Heart left ventricle (tissue), 16 donors: ENCODE measurements at regions not wholly inside any gene's neighbourhood (a gene's known extent, or its start where the extent isn't known, plus 50 kb on each side); places are given as distances from the start of the nearest gene placed in this dataset.

Experiments
- ATAC-seq, 4 donors: fragments of 200-7000 bp; cut with Tn5 transposase; one replicate each; pipeline ENCODE4 v1.9.1; 2020 to 2022; ENCODE audit warnings: moderate library complexity in 4 of 4, mild to moderate bottlenecking in 3 of 4, moderate number of reproducible peaks in 1 of 4
- DNase-seq, 5 donors: peaks; one replicate each; pipeline ENCODE4 v3.0.0-alpha.2; 2020
- H3K27ac ChIP-seq, 12 donors: fragments of 200-600 bp; sonication (generic) in 4 of 12; one replicate each; pipeline versions ENCODE4 v1.5.0 to v1.8.0; 2016 to 2022; ENCODE audit warnings: mild to moderate bottlenecking in 2 of 12
- H3K27me3 ChIP-seq, 9 donors: fragments of 200-600 bp; sonication (generic) in 2 of 9; one replicate each; pipeline versions ENCODE4 v1.5.1 to v1.8.0; 2016 to 2022; ENCODE audit warnings: mild to moderate bottlenecking in 3 of 9
- H3K36me3 ChIP-seq, 9 donors: fragments of 200-600 bp; sonication (generic) in 2 of 9; one replicate each; pipeline versions ENCODE4 v1.5.0 to v1.8.0; 2018 to 2022; ENCODE audit warnings: mild to moderate bottlenecking in 2 of 9
- H3K4me1 ChIP-seq, 12 donors: fragments of 200-600 bp; sonication (generic) in 4 of 12; one replicate each; pipeline versions ENCODE4 v1.5.0 to v1.8.0; 2016 to 2022; ENCODE audit warnings: mild to moderate bottlenecking in 3 of 12
- H3K4me3 ChIP-seq, 12 donors: fragments of 200-600 bp; sonication (generic) in 4 of 12; one replicate each; pipeline versions ENCODE4 v1.5.0 to v1.8.0; 2017 to 2022; ENCODE audit warnings: mild to moderate bottlenecking in 9 of 12, moderate library complexity in 4 of 12
- H3K9me3 ChIP-seq, 12 donors: fragments of 200-600 bp; sonication (generic) in 4 of 12; one replicate each; pipeline versions ENCODE4 v1.5.0 to v1.8.0; 2016 to 2022; ENCODE audit warnings: mild to moderate bottlenecking in 1 of 12
- CTCF ChIP-seq, 12 donors: fragments of 200-600 bp; sonication (generic) in 4 of 12; IDR thresholded peaks; one replicate each; pipeline versions ENCODE4 v1.5.0 to v1.8.0; 2018 to 2022; ENCODE audit warnings: antibody characterized with exemption in 12 of 12, mild to moderate bottlenecking in 5 of 12
- POLR2A ChIP-seq, 2 donors: fragments of 450-650 bp; IDR thresholded peaks; one replicate each; pipeline ENCODE4 v1.6.1; 2017; ENCODE audit warnings: antibody characterized with exemption in 2 of 2, mild to moderate bottlenecking in 2 of 2, moderate library complexity in 2 of 2
- WGBS, 4 donors: extraction: QIAGEN DNeasy Blood & Tissue Kit in 2 of 4; methylation state at CpG; one replicate each; pipeline versions ENCODE4 v1.1.5 to v1.1.7; 2013 to 2018; 5-methylcytosine and 5-hydroxymethylcytosine counted together
- intact Hi-C, 10 donors: fragments of 100-400 bp; cut with DNase I; formaldehyde crosslinking; loops; one replicate each; pipeline versions ENCODE4 v1.11.1 to v1.14.2; 2022
- donor health status: ischemic (EF 13 %, LVEDD 7.1; RV severe dilation, severe dysfunction).
- donor health status: healthy with polysubstance abuse.
- donor health status: DM: no; HTN: yes; CAD: no.
- donor health status: DM: no; HTN: no; CAD: no.
- donor health status: ischemic (EF 25% LVEDD 6.9; RV normal size, moderate dysfunction).
- donor health status: ischemic (EF 25% LVEDD 5.7; RV mildly dilated, moderate dysfunction).
- donor health status: healthy.
- donor health status: DM: yes; HTN: yes; CAD: no.
- donor health status: ischemic (EF 35%, LVEDD 5.7; RV mildly dilated, moderate dysfunction).
- donor health status: nonischemic (EF 11% LVEDD 7.7; RV severe dilation, severe dysfunction).
- donor health status: DM: yes; HTN: yes; CAD: no.
- donor health status: PGD.
- donor health status: ischemic (EF 29% LVEDD 5.4; RV normal size, mild dysfunction).
- donor health status: nonischemic (EF 23%, LVEDD 6.1; RV moderate dilation, normal function).

- H3K4me3 ChIP-seq: no peak overlapping the region
- H3K36me3 ChIP-seq: no peaks in the 10 kb centered on the region
- no peaks in the 10 kb centered on the region for H3K9me3 ChIP-seq
- intact Hi-C loops: no loop called here
- ATAC-seq (no peak), DNase-seq (no peak)
- peaks cover 0 to 15% (median 0%) of the 10 kb centered on the region in 12 donors for H3K4me1 ChIP-seq
- no peak for TF ChIP-seq CTCF (IDR thresholded peaks at IDR 0.05)
- TF ChIP-seq POLR2A (IDR thresholded peaks at IDR 0.05): no peak
- no peak overlapping the region for H3K27ac ChIP-seq
- WGBS, 4 donors: 90 to 98% (median 94%) methylated on average over 13 of the region's 13 CpGs
- H3K27me3 ChIP-seq: no peaks in the 10 kb centered on the region
Measured at GRCh38 chr1:94617957-94618739, 76.6 kb upstream of the F3 start.

GRCh38 chr1:94617134-94617805 is 75.7 kb upstream of the F3 start:
- TF ChIP-seq POLR2A (IDR thresholded peaks at IDR 0.05): no peak
- TF ChIP-seq CTCF (IDR thresholded peaks at IDR 0.05): no peak
- H3K4me1 ChIP-seq: peaks cover 0 to 15% (median 0%) of the 10 kb centered on the region in 12 donors
- ATAC-seq (no peak), DNase-seq (no peak)
- no peaks in the 10 kb centered on the region for H3K36me3 ChIP-seq
- H3K4me3 ChIP-seq: no peak overlapping the region
- no peaks in the 10 kb centered on the region for H3K9me3 ChIP-seq
- no peaks in the 10 kb centered on the region for H3K27me3 ChIP-seq
- 71 to 73% (median 72%) methylated on average over 6 of the region's 6 CpGs for WGBS, 4 donors
- intact Hi-C loops: no loop called here
- H3K27ac ChIP-seq: no peak overlapping the region

- Histone ChIP-seq H3K9me3 (no peaks in the 10 kb centered on the region), H3K4me1 (peaks cover 0 to 15% (median 0%) of the 10 kb centered on the region in 12 donors), H3K4me3 (no peak overlapping the region), H3K27me3 (no peaks in the 10 kb centered on the region), H3K36me3 (no peaks in the 10 kb centered on the region), H3K27ac (no peak overlapping the region)
- DNase-seq: no peak
- ATAC-seq: no peak
- 55 to 75% (median 69%) methylated on average over 2 of the region's 2 CpGs for WGBS, 4 donors
- intact Hi-C loops: no loop called here
- TF ChIP-seq POLR2A (IDR thresholded peaks at IDR 0.05) (no peak), CTCF (IDR thresholded peaks at IDR 0.05) (no peak)
Measured at GRCh38 chr1:94616506-94616905, 74.9 kb upstream of the F3 start.

GRCh38 chr1:94614996-94615395 is 73.4 kb upstream of the F3 start:
- Histone ChIP-seq H3K36me3 (no peaks in the 10 kb centered on the region), H3K9me3 (no peaks in the 10 kb centered on the region), H3K27ac (no peak overlapping the region), H3K4me3 (no peak overlapping the region), H3K27me3 (no peaks in the 10 kb centered on the region), H3K4me1 (peaks cover 0 to 15% (median 0%) of the 10 kb centered on the region in 12 donors)
- peak in 2 of 5 donors; percentile 28 to 38 for DNase-seq
- peak in 3 of 4 donors; percentile 39 to 76 (median 64) for ATAC-seq
- TF ChIP-seq CTCF (IDR thresholded peaks at IDR 0.05) (no peak), POLR2A (IDR thresholded peaks at IDR 0.05) (no peak)
- WGBS, 4 donors: 32 to 51% (median 44%) methylated on average over 4 of the region's 4 CpGs
- intact Hi-C loops: no loop called here
